Neural crest cell (in vitro differentiated cells): ENCODE measurements at regions not wholly inside any gene's neighbourhood (a gene's known extent, or its start where the extent isn't known, plus 50 kb on each side); places are given as distances from the start of the nearest gene placed in this dataset.

ENCODE experiments used
- DNase-seq: peaks from one replicate; pipeline ENCODE4 v3.0.0; 2021; ENCODE audit warnings: low read depth, mixed read lengths, low spot score
- H3K27ac Mint-ChIP-seq: one replicate; pipeline ENCODE4 v1.8.0; 2021; ENCODE audit warnings: mild to moderate bottlenecking, mixed read lengths; ENCODE audit not compliant: unreplicated experiment
- H3K27me3 Mint-ChIP-seq: 2 replicates; pipeline ENCODE4 v1.8.0; 2021; ENCODE audit warnings: low read depth, mild to moderate bottlenecking, mixed read lengths
- H3K36me3 Mint-ChIP-seq: 2 replicates; pipeline ENCODE4 v1.8.0; 2021; ENCODE audit warnings: low read depth, mild to moderate bottlenecking, mixed read lengths
- H3K4me1 Mint-ChIP-seq: 2 replicates; pipeline ENCODE4 v1.8.0; 2021; ENCODE audit warnings: mixed read lengths
- H3K4me3 Mint-ChIP-seq: one replicate; pipeline ENCODE4 v1.8.0; 2021; ENCODE audit warnings: mild to moderate bottlenecking, mixed read lengths
- H3K9me3 Mint-ChIP-seq: 2 replicates; pipeline ENCODE4 v1.8.0; 2021; ENCODE audit warnings: mixed read lengths
- TF ChIP-seq, protein P1 (sequence below): fragments of 200-600 bp; sonication (generic); conservative IDR thresholded peaks from 2 replicates; pipeline ENCODE4 v1.5.0; 2021; ENCODE audit warnings: antibody characterized with exemption, mild to moderate bottlenecking

DNA sequence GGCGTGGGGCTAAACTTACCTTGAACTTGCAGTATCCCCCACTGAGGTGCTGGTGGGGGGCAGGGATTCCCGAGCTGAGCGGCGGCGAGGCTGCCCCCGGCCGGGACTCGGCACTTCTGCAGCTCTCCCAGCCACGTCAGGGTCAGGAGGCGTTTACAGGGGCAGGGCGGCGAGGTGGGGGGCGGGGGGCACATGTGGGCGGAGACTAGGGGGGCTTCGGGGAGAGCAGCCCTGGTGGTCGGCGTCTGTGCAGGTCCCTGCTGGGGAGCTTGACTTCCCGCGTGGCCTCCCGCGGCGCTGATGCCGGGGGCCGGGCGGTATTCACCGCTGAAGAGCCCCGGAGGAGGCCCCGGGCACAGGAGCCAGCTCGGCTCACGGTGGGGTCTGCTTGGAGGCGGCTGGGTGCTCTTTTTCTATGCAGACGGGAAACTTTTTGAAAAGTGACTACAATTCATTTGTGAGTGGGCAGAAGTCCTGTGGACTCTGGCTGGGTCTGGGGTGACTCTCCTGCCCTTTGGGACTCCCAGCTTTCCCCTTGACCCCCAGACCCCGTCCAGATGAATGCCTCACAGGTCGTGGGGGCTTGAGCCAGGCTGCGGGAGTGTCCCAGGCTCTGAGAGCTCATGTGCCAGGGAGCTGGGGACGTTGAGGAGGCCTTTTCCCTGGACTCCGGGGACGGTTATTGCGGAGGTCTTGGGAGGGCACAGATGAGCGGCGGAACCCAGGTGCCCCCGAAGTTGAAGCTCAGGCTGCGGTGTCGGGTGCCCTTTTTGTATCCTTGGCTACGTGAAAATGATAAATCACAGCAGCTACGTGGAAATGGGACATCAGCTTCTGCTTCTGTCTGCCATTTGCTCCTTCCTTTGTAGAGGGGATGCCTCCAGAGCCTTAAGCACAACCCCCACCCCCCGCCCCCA is 75.9 kb upstream of the GATA5 start:
- Mint-ChIP-seq H3K4me1 (peaks cover 15% of the 10 kb centered on the region), H3K27ac (no peak overlapping the region)

DNA sequence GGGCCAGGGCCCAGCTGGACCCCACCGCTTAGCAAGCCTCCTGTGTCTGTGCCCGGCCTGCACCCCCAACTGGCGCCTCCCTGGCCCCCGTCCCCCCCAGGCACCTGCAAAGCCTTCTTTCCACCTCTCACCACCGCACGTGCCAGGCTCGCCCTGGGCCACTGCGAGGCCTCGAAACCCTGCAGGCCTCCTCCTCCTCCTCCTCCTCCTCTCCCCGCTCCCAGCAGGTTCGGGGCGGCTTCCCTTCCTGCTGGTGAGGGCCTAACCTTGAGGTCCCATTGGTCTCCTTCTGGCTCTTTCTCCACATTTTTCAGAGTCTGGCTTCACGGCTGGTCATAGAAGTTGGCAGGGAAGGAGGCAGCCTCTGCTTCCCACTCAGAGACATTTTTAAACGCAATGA is 76.8 kb upstream of the GATA5 start:
- Mint-ChIP-seq H3K4me3 (peak overlapping the region; percentile 25), H3K36me3 (no peaks in the 10 kb centered on the region), H3K27ac (no peak overlapping the region), H3K4me1 (peaks cover 20% of the 10 kb centered on the region), H3K27me3 (peaks cover 38% of the 10 kb centered on the region), H3K9me3 (no peaks in the 10 kb centered on the region)
- DNase-seq = no peak
- TF ChIP-seq, protein P1, sequence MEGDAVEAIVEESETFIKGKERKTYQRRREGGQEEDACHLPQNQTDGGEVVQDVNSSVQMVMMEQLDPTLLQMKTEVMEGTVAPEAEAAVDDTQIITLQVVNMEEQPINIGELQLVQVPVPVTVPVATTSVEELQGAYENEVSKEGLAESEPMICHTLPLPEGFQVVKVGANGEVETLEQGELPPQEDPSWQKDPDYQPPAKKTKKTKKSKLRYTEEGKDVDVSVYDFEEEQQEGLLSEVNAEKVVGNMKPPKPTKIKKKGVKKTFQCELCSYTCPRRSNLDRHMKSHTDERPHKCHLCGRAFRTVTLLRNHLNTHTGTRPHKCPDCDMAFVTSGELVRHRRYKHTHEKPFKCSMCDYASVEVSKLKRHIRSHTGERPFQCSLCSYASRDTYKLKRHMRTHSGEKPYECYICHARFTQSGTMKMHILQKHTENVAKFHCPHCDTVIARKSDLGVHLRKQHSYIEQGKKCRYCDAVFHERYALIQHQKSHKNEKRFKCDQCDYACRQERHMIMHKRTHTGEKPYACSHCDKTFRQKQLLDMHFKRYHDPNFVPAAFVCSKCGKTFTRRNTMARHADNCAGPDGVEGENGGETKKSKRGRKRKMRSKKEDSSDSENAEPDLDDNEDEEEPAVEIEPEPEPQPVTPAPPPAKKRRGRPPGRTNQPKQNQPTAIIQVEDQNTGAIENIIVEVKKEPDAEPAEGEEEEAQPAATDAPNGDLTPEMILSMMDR = no peak

More for the DNA sequence above, 75.9 kb upstream of the GATA5 start:
- no peak for DNase-seq
- Mint-ChIP-seq H3K36me3 (no peaks in the 10 kb centered on the region), H3K9me3 (no peaks in the 10 kb centered on the region), H3K4me3 (peak overlapping the region; percentile 41), H3K27me3 (peaks cover 38% of the 10 kb centered on the region)
- TF ChIP-seq, protein P1 = no peak

- peaks cover 23% of the 10 kb centered on the region for H3K4me1 Mint-ChIP-seq
- peaks cover 38% of the 10 kb centered on the region for H3K27me3 Mint-ChIP-seq
- TF ChIP-seq, protein P1 = no peak
- H3K27ac Mint-ChIP-seq = no peak overlapping the region
- H3K36me3 Mint-ChIP-seq = no peaks in the 10 kb centered on the region
- DNase-seq = no peak
- H3K4me3 Mint-ChIP-seq = no peak overlapping the region
- H3K9me3 Mint-ChIP-seq = no peaks in the 10 kb centered on the region
These were observed 77.5 kb upstream of the GATA5 start for GRCh38 chr20:62553136-62553837.

- DNase-seq = no peak
- no peaks in the 10 kb centered on the region for H3K9me3 Mint-ChIP-seq
- peaks cover 25% of the 10 kb centered on the region for H3K4me1 Mint-ChIP-seq
- H3K4me3 Mint-ChIP-seq = no peak overlapping the region
- TF ChIP-seq, protein P1 = no peak
- H3K36me3 Mint-ChIP-seq = no peaks in the 10 kb centered on the region
- H3K27ac Mint-ChIP-seq = peak overlapping the region; percentile 54
- peaks cover 38% of the 10 kb centered on the region for H3K27me3 Mint-ChIP-seq
These were observed 78.0 kb upstream of the GATA5 start for GRCh38 chr20:62553838-62554161.

- DNase-seq = no peak
- no peak overlapping the region for H3K27ac Mint-ChIP-seq
- H3K4me1 Mint-ChIP-seq = peaks cover 25% of the 10 kb centered on the region
- H3K4me3 Mint-ChIP-seq = no peak overlapping the region
- H3K27me3 Mint-ChIP-seq = peaks cover 35% of the 10 kb centered on the region
- H3K36me3 Mint-ChIP-seq = no peaks in the 10 kb centered on the region
- no peaks in the 10 kb centered on the region for H3K9me3 Mint-ChIP-seq
- TF ChIP-seq, protein P1 = no peak
These were observed 78.6 kb upstream of the GATA5 start for GRCh38 chr20:62554214-62554897.
